Endothelial cell of umbilical vein (primary cell): ENCODE measurements at regions not wholly inside any gene's neighbourhood (a gene's known extent, or its start where the extent isn't known, plus 50 kb on each side); places are given as distances from the start of the nearest gene placed in this dataset.

Source experiments
- BruUV-seq: library from RNA; stranded (reverse); fragments of 400-500 nt; replicated peaks from 2 replicates; lab custom pipeline; 2021; lab: Mats Ljungman, UMichigan
- CTCF ChIA-PET: fragments of 300-600, 350-600 bp; sonication (Branson Sonifier 250); formaldehyde crosslinking; loops from one replicate; lab custom pipeline; 2021; ENCODE audit warnings: antibody characterized with exemption, inconsistent platforms; lab: Charles Lee
- POLR2A ChIA-PET: fragments of 300-600, 350-600 bp; sonication (Branson Sonifier 250); formaldehyde crosslinking; loops from one replicate; lab custom pipeline; 2021; ENCODE audit warnings: antibody characterized with exemption, inconsistent platforms; lab: Charles Lee
- DNase-seq: peaks from one replicate; pipeline ENCODE4 v3.0.0-alpha.2; 2011; ENCODE audit warnings: low read depth, low spot score
- FAIRE-seq: peaks from 2 replicates; lab custom pipeline; 2011; peaks lifted over from hg19 to GRCh38; lab: Jason Lieb, UNC
- H2AFZ ChIP-seq: 2 replicates; pipeline ENCODE4 v1.6.0; 2012; ENCODE audit warnings: low read depth, low read length, control low read depth, inconsistent platforms
- H3K27ac ChIP-seq: 2 replicates; pipeline ENCODE4 v1.5.1; 2011; ENCODE audit warnings: low read depth, mild to moderate bottlenecking, control low read depth, low read length, moderate library complexity; ENCODE audit not compliant: insufficient read depth
- H3K27me3 ChIP-seq, 2 experiments: 2 replicates each; pipeline versions ENCODE4 v1.6.0 to v1.6.1; 2011; ENCODE audit warnings: low read length in 2 of 2, mixed read lengths in 1 of 2; ENCODE audit not compliant: control insufficient read depth in 2 of 2, insufficient read depth in 2 of 2
- H3K36me3 ChIP-seq, 2 experiments: 2 replicates in 1 of 2; 3 replicates in 1 of 2; pipeline ENCODE4 v1.5.1; 2011; ENCODE audit warnings: low read length in 2 of 2, mild to moderate bottlenecking in 1 of 2, moderate library complexity in 1 of 2; ENCODE audit not compliant: control insufficient read depth in 2 of 2, insufficient read depth in 2 of 2; ENCODE audit errors: extremely low read depth in 1 of 2
- H3K4me1 ChIP-seq: 3 replicates; pipeline ENCODE4 v1.5.1; 2011; ENCODE audit warnings: mild to moderate bottlenecking, low read length; ENCODE audit not compliant: control insufficient read depth, insufficient read depth; ENCODE audit errors: extremely low read depth
- H3K4me2 ChIP-seq: 2 replicates; pipeline ENCODE4 v1.6.1; 2011; ENCODE audit warnings: low read length, control low read depth, mixed read lengths; ENCODE audit not compliant: insufficient read depth
- H3K4me3 ChIP-seq, 3 experiments: fragments of 200-600 bp in 1 of 3; sonication (generic), shearing (Covaris generic) in 1 of 3; replicated peaks in 1 of 3; 2 replicates each; pipeline ENCODE4 v1.5.1; 2011 to 2016; ENCODE audit warnings: control low read depth in 3 of 3, low read length in 3 of 3, mild to moderate bottlenecking in 2 of 3, inconsistent platforms in 1 of 3, low read depth in 1 of 3, moderate library complexity in 1 of 3; ENCODE audit not compliant: insufficient read depth in 1 of 3
- H3K79me2 ChIP-seq: 2 replicates; pipeline ENCODE4 v1.6.0; 2012; ENCODE audit warnings: low read length, inconsistent platforms; ENCODE audit not compliant: control insufficient read depth, insufficient read depth
- H3K9ac ChIP-seq: replicated peaks from 2 replicates; pipeline ENCODE3; 2011; ENCODE audit warnings: low read length, control low read depth; ENCODE audit not compliant: insufficient read depth; ENCODE audit errors: extremely low read depth
- H3K9me1 ChIP-seq: replicated peaks from 3 replicates; pipeline ENCODE4 v1.6.0; 2011; ENCODE audit warnings: mild to moderate bottlenecking, low read length; ENCODE audit not compliant: control insufficient read depth, insufficient read depth; ENCODE audit errors: extremely low read depth
- H3K9me3 ChIP-seq: replicated peaks from 2 replicates; pipeline ENCODE4 v1.5.1; 2012; ENCODE audit warnings: low read length, inconsistent platforms; ENCODE audit not compliant: control insufficient read depth, insufficient read depth
- H4K20me1 ChIP-seq: replicated peaks from 2 replicates; pipeline ENCODE3; 2011; ENCODE audit warnings: mild to moderate bottlenecking, low read length; ENCODE audit not compliant: control insufficient read depth, insufficient read depth; ENCODE audit errors: extremely low read depth
- EZH2 ChIP-seq: IDR thresholded peaks from 2 replicates; pipeline ENCODE4 v1.6.1; 2012; ENCODE audit warnings: borderline replicate concordance, low read depth, mild to moderate bottlenecking, moderate library complexity, low read length, inconsistent platforms; ENCODE audit not compliant: severe bottlenecking
- FOS ChIP-seq: IDR thresholded peaks from 2 replicates; pipeline ENCODE4 v1.6.1; 2011; ENCODE audit warnings: mild to moderate bottlenecking, low read length, moderate library complexity, borderline replicate concordance; ENCODE audit not compliant: insufficient read depth
- GATA2 ChIP-seq: IDR thresholded peaks from 2 replicates; pipeline ENCODE4 v1.7.0; 2011; ENCODE audit warnings: low read depth, mild to moderate bottlenecking, moderate library complexity, mixed read lengths, low read length; ENCODE audit not compliant: insufficient read length, insufficient read depth
- JUN ChIP-seq: IDR thresholded peaks from 2 replicates; pipeline ENCODE4 v1.6.1; 2011; ENCODE audit warnings: borderline replicate concordance, low read depth; ENCODE audit not compliant: insufficient read length, insufficient read depth
- MYC ChIP-seq: IDR thresholded peaks from one replicate; pipeline ENCODE4 v1.6.1; 2011; ENCODE audit warnings: mild to moderate bottlenecking, low read depth, low read length
- POLR2A ChIP-seq: IDR thresholded peaks from 2 replicates; pipeline ENCODE4 v1.6.1; 2012; ENCODE audit warnings: low read depth, mild to moderate bottlenecking, control low read depth, low read length
- POLR2AphosphoS5 ChIP-seq: IDR thresholded peaks from 2 replicates; pipeline ENCODE4 v1.6.1; 2012; ENCODE audit warnings: low read depth, mild to moderate bottlenecking, control low read depth, low read length, moderate library complexity; ENCODE audit not compliant: insufficient read depth
- dilution Hi-C: fragments of 300-500 bp; cut with MboI; formaldehyde crosslinking; loops from one replicate; pipeline ENCODE4 v1.15.0; 2019; ENCODE audit warnings: low sequenced_read_pairs; ENCODE audit not compliant: extremely low pct_ligation_motif_present
- intact Hi-C: fragments of 100-400 bp; cut with micrococcal nuclease; formaldehyde crosslinking; loops from one replicate; pipeline ENCODE4 v1.10.0; 2022
- TF ChIP-seq, protein P1 (sequence below): IDR thresholded peaks from 2 replicates; pipeline ENCODE4 v1.6.1; 2011; ENCODE audit not compliant: insufficient read depth, insufficient read length
- TF ChIP-seq, protein P2 (sequence below), 2 donors: IDR thresholded peaks; 1 replicate in 1 of 2; 2 replicates in 1 of 2; pipeline ENCODE4 v1.5.1; 2011; ENCODE audit warnings: low read length in 2 of 2, mild to moderate bottlenecking in 2 of 2, moderate library complexity in 2 of 2, control low read depth in 1 of 2, inconsistent platforms in 1 of 2, low read depth in 1 of 2; ENCODE audit not compliant: insufficient read depth in 1 of 2; ENCODE audit errors: extremely low read depth in 1 of 2

DNA sequence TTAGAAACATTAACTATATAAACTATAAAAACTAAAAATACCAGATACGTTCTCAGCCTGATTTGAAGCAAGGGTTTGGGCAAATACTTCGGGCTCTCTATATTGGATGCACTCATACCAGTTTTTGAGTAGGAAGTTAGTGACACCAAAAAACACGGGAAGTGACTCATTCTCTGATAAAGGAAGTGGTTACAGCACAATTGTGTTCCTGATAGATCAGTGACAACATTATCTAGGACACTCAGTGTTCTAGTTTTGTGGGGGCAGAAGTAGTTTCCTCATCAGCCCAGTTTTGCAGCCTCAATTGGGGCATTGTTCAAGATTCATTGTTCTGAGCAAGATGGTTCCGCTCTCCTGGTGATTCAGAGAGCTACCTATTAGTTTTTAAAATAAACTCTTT lies 469.6 kb upstream of the DPPA4 start:
- H3K4me2 ChIP-seq, result no peak overlapping the region
- no peaks in the 10 kb centered on the region for H3K36me3 ChIP-seq
- no peaks in the 10 kb centered on the region for H3K4me1 ChIP-seq
- no peak for DNase-seq
- no peak overlapping the region for H3K9ac ChIP-seq
- no TSS peak for BruUV-seq
- dilution Hi-C loops (no loop called here), intact Hi-C loops (no loop called here)
- no peak overlapping the region for H3K4me3 ChIP-seq
- peaks cover 4% of the 10 kb centered on the region for H3K9me3 ChIP-seq
- CTCF ChIA-PET, result no interaction called here
- TF ChIP-seq MYC (no peak), POLR2A (no peak), POLR2AphosphoS5 (no peak), FOS (no peak), EZH2 (no peak), GATA2 (no peak), JUN (no peak)
- TF ChIP-seq, protein P1, sequence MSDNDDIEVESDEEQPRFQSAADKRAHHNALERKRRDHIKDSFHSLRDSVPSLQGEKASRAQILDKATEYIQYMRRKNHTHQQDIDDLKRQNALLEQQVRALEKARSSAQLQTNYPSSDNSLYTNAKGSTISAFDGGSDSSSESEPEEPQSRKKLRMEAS, result no peak
- TF ChIP-seq, protein P2, sequence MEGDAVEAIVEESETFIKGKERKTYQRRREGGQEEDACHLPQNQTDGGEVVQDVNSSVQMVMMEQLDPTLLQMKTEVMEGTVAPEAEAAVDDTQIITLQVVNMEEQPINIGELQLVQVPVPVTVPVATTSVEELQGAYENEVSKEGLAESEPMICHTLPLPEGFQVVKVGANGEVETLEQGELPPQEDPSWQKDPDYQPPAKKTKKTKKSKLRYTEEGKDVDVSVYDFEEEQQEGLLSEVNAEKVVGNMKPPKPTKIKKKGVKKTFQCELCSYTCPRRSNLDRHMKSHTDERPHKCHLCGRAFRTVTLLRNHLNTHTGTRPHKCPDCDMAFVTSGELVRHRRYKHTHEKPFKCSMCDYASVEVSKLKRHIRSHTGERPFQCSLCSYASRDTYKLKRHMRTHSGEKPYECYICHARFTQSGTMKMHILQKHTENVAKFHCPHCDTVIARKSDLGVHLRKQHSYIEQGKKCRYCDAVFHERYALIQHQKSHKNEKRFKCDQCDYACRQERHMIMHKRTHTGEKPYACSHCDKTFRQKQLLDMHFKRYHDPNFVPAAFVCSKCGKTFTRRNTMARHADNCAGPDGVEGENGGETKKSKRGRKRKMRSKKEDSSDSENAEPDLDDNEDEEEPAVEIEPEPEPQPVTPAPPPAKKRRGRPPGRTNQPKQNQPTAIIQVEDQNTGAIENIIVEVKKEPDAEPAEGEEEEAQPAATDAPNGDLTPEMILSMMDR (IDR thresholded peaks at IDR 0.05; ENCODE audit: extremely low read depth in 1 of 2, insufficient read depth in 1 of 2, low read depth in 1 of 2, low read length in 2 of 2), result no peak
- H3K27me3 ChIP-seq, result no peaks in the 10 kb centered on the region
- H2AFZ ChIP-seq, result no peak overlapping the region
- no peaks in the 10 kb centered on the region for H4K20me1 ChIP-seq
- H3K79me2 ChIP-seq, result no peaks in the 10 kb centered on the region
- FAIRE-seq, result no peak
- POLR2A ChIA-PET, result no interaction called here
- no peak overlapping the region for H3K27ac ChIP-seq
- no peaks in the 10 kb centered on the region for H3K9me1 ChIP-seq
